Activated CD4-positive, alpha-beta memory T cell treated with anti-CD3 and anti-CD28 coated beads, Interleukin-2, amount 10 ng/mL, durations not matched to agents 7 days and 5 days (primary cell): ENCODE measurements at regions not wholly inside any gene's neighbourhood (a gene's known extent, or its start where the extent isn't known, plus 50 kb on each side); places are given as distances from the start of the nearest gene placed in this dataset.

ENCODE experiments used
- CTCF ChIA-PET: fragments of 350-600 bp; sonication (Branson Sonifier 250); formaldehyde crosslinking; loops from one replicate; lab custom pipeline; 2021; ENCODE audit warnings: antibody characterized with exemption, inconsistent platforms; lab: Charles Lee
- POLR2A ChIA-PET: fragments of 350-600 bp; sonication (Branson Sonifier 250); formaldehyde crosslinking; loops from one replicate; lab custom pipeline; 2021; ENCODE audit warnings: antibody characterized with exemption; lab: Charles Lee
- DNase-seq: peaks from one replicate; pipeline ENCODE4 v3.0.0-alpha.2; 2020
- H3K27ac Mint-ChIP-seq: one replicate; pipeline ENCODE4 v1.8.0; 2021; ENCODE audit warnings: mild to moderate bottlenecking, mixed read lengths
- H3K27me3 Mint-ChIP-seq: one replicate; pipeline ENCODE4 v1.8.0; 2021; ENCODE audit warnings: mixed read lengths
- H3K36me3 Mint-ChIP-seq: one replicate; pipeline ENCODE4 v1.8.0; 2021; ENCODE audit warnings: low read depth, mixed read lengths
- H3K4me1 Mint-ChIP-seq: one replicate; pipeline ENCODE4 v1.8.0; 2021; ENCODE audit warnings: mixed read lengths
- H3K4me3 Mint-ChIP-seq: one replicate; pipeline ENCODE4 v1.8.0; 2021; ENCODE audit warnings: mild to moderate bottlenecking, mixed read lengths
- H3K9me3 Mint-ChIP-seq: one replicate; pipeline ENCODE4 v1.8.0; 2021; ENCODE audit warnings: mixed read lengths

GRCh38 chr7:94252124-94252523, 142.6 kb upstream of the COL1A2 start:
- no peaks in the 10 kb centered on the region for H3K4me1 Mint-ChIP-seq
- ChIA-PET POLR2A (no interaction called here), CTCF (no interaction called here)
- no peaks in the 10 kb centered on the region for H3K9me3 Mint-ChIP-seq
- H3K27ac Mint-ChIP-seq: no peak overlapping the region
- no peaks in the 10 kb centered on the region for H3K27me3 Mint-ChIP-seq
- no peak for DNase-seq
- H3K4me3 Mint-ChIP-seq: no peak overlapping the region
- no peaks in the 10 kb centered on the region for H3K36me3 Mint-ChIP-seq

- Mint-ChIP-seq H3K4me1 (no peaks in the 10 kb centered on the region), H3K27me3 (no peaks in the 10 kb centered on the region), H3K36me3 (no peaks in the 10 kb centered on the region), H3K4me3 (no peak overlapping the region), H3K27ac (no peak overlapping the region), H3K9me3 (no peaks in the 10 kb centered on the region)
- DNase-seq: no peak
- POLR2A ChIA-PET: no interaction called here
- CTCF ChIA-PET: no interaction called here
Observed at GRCh38 chr7:94252971-94253370, 141.7 kb upstream of the COL1A2 start.

- no peaks in the 10 kb centered on the region for H3K4me1 Mint-ChIP-seq
- ChIA-PET CTCF (no interaction called here), POLR2A (no interaction called here)
- H3K27me3 Mint-ChIP-seq: no peaks in the 10 kb centered on the region
- no peak overlapping the region for H3K27ac Mint-ChIP-seq
- DNase-seq: no peak
- H3K4me3 Mint-ChIP-seq: no peak overlapping the region
- H3K36me3 Mint-ChIP-seq: no peaks in the 10 kb centered on the region
- no peaks in the 10 kb centered on the region for H3K9me3 Mint-ChIP-seq
Observed at GRCh38 chr7:94253686-94254085, 141.0 kb upstream of the COL1A2 start.

- Mint-ChIP-seq H3K4me3 (no peak overlapping the region), H3K9me3 (no peaks in the 10 kb centered on the region), H3K27ac (no peak overlapping the region), H3K27me3 (peaks cover 4% of the 10 kb centered on the region), H3K36me3 (no peaks in the 10 kb centered on the region), H3K4me1 (no peaks in the 10 kb centered on the region)
- ChIA-PET POLR2A (no interaction called here), CTCF (no interaction called here)
- no peak for DNase-seq
Observed at GRCh38 chr7:94258418-94259300, 136.0 kb upstream of the COL1A2 start.

- no peak overlapping the region for H3K4me3 Mint-ChIP-seq
- H3K4me1 Mint-ChIP-seq: no peaks in the 10 kb centered on the region
- H3K9me3 Mint-ChIP-seq: no peaks in the 10 kb centered on the region
- H3K27me3 Mint-ChIP-seq: peaks cover 4% of the 10 kb centered on the region
- ChIA-PET POLR2A (no interaction called here), CTCF (no interaction called here)
- no peak for DNase-seq
- H3K36me3 Mint-ChIP-seq: no peaks in the 10 kb centered on the region
- H3K27ac Mint-ChIP-seq: no peak overlapping the region
Observed at GRCh38 chr7:94261067-94261466, 133.6 kb upstream of the COL1A2 start.

GRCh38 chr7:94264756-94265155, 129.9 kb upstream of the COL1A2 start:
- H3K4me3 Mint-ChIP-seq: no peak overlapping the region
- ChIA-PET POLR2A (no interaction called here), CTCF (no interaction called here)
- DNase-seq: no peak
- no peaks in the 10 kb centered on the region for H3K36me3 Mint-ChIP-seq
- peaks cover 4% of the 10 kb centered on the region for H3K27me3 Mint-ChIP-seq
- no peaks in the 10 kb centered on the region for H3K9me3 Mint-ChIP-seq
- no peak overlapping the region for H3K27ac Mint-ChIP-seq
- H3K4me1 Mint-ChIP-seq: no peaks in the 10 kb centered on the region

GRCh38 chr7:94265456-94265855, 129.2 kb upstream of the COL1A2 start:
- no peak overlapping the region for H3K4me3 Mint-ChIP-seq
- no peaks in the 10 kb centered on the region for H3K4me1 Mint-ChIP-seq
- CTCF ChIA-PET: no interaction called here
- peaks cover 4% of the 10 kb centered on the region for H3K27me3 Mint-ChIP-seq
- DNase-seq: no peak
- POLR2A ChIA-PET: no interaction called here
- no peaks in the 10 kb centered on the region for H3K9me3 Mint-ChIP-seq
- no peaks in the 10 kb centered on the region for H3K36me3 Mint-ChIP-seq
- no peak overlapping the region for H3K27ac Mint-ChIP-seq

GRCh38 chr7:94266238-94266644, 128.5 kb upstream of the COL1A2 start:
- Mint-ChIP-seq H3K27ac (no peak overlapping the region), H3K27me3 (peaks cover 3% of the 10 kb centered on the region), H3K4me3 (no peak overlapping the region), H3K36me3 (no peaks in the 10 kb centered on the region), H3K4me1 (no peaks in the 10 kb centered on the region), H3K9me3 (no peaks in the 10 kb centered on the region)
- DNase-seq: no peak
- POLR2A ChIA-PET: no interaction called here
- CTCF ChIA-PET: no interaction called here

GRCh38 chr7:94270772-94271171, 123.9 kb upstream of the COL1A2 start:
- ChIA-PET CTCF (no interaction called here), POLR2A (no interaction called here)
- Mint-ChIP-seq H3K36me3 (no peaks in the 10 kb centered on the region), H3K27me3 (no peaks in the 10 kb centered on the region), H3K4me1 (no peaks in the 10 kb centered on the region), H3K4me3 (no peak overlapping the region), H3K9me3 (no peaks in the 10 kb centered on the region), H3K27ac (no peak overlapping the region)
- no peak for DNase-seq

- H3K27me3 Mint-ChIP-seq: no peaks in the 10 kb centered on the region
- no peak for DNase-seq
- H3K4me3 Mint-ChIP-seq: no peak overlapping the region
- ChIA-PET POLR2A (no interaction called here), CTCF (no interaction called here)
- H3K4me1 Mint-ChIP-seq: no peaks in the 10 kb centered on the region
- H3K9me3 Mint-ChIP-seq: no peaks in the 10 kb centered on the region
- H3K36me3 Mint-ChIP-seq: no peaks in the 10 kb centered on the region
- no peak overlapping the region for H3K27ac Mint-ChIP-seq
Observed at GRCh38 chr7:94272821-94273583, 121.7 kb upstream of the COL1A2 start.

GRCh38 chr7:94274828-94275227, 119.9 kb upstream of the COL1A2 start:
- H3K27me3 Mint-ChIP-seq: no peaks in the 10 kb centered on the region
- ChIA-PET POLR2A (no interaction called here), CTCF (no interaction called here)
- no peak overlapping the region for H3K27ac Mint-ChIP-seq
- no peak overlapping the region for H3K4me3 Mint-ChIP-seq
- H3K36me3 Mint-ChIP-seq: no peaks in the 10 kb centered on the region
- H3K9me3 Mint-ChIP-seq: no peaks in the 10 kb centered on the region
- no peak for DNase-seq
- no peaks in the 10 kb centered on the region for H3K4me1 Mint-ChIP-seq

GRCh38 chr7:94276027-94276426, 118.7 kb upstream of the COL1A2 start:
- CTCF ChIA-PET: no interaction called here
- H3K27me3 Mint-ChIP-seq: no peaks in the 10 kb centered on the region
- no peak for DNase-seq
- no peaks in the 10 kb centered on the region for H3K9me3 Mint-ChIP-seq
- POLR2A ChIA-PET: no interaction called here
- no peaks in the 10 kb centered on the region for H3K36me3 Mint-ChIP-seq
- H3K4me1 Mint-ChIP-seq: no peaks in the 10 kb centered on the region
- H3K27ac Mint-ChIP-seq: no peak overlapping the region
- H3K4me3 Mint-ChIP-seq: no peak overlapping the region

- ChIA-PET CTCF (no interaction called here), POLR2A (no interaction called here)
- Mint-ChIP-seq H3K4me3 (no peak overlapping the region), H3K9me3 (no peaks in the 10 kb centered on the region), H3K36me3 (no peaks in the 10 kb centered on the region), H3K27me3 (peaks cover 2% of the 10 kb centered on the region), H3K27ac (no peak overlapping the region), H3K4me1 (no peaks in the 10 kb centered on the region)
- DNase-seq: no peak
Observed at GRCh38 chr7:94276795-94277194, 117.9 kb upstream of the COL1A2 start.

GRCh38 chr7:94277236-94277635, 117.5 kb upstream of the COL1A2 start:
- H3K4me1 Mint-ChIP-seq: no peaks in the 10 kb centered on the region
- ChIA-PET CTCF (no interaction called here), POLR2A (no interaction called here)
- no peak overlapping the region for H3K27ac Mint-ChIP-seq
- DNase-seq: no peak
- H3K27me3 Mint-ChIP-seq: peaks cover 2% of the 10 kb centered on the region
- no peak overlapping the region for H3K4me3 Mint-ChIP-seq
- no peaks in the 10 kb centered on the region for H3K36me3 Mint-ChIP-seq
- H3K9me3 Mint-ChIP-seq: no peaks in the 10 kb centered on the region
